GM21717 (cell line): ENCODE measurements at regions not wholly inside any gene's neighbourhood (a gene's known extent, or its start where the extent isn't known, plus 50 kb on each side); places are given as distances from the start of the nearest gene placed in this dataset.

Experiments used
- ATAC-seq: cut with Tn5 transposase; IDR thresholded peaks from one replicate; pipeline ENCODE4 v1.9.1; 2021; ENCODE audit warnings: mild to moderate bottlenecking, moderate library complexity; ENCODE audit not compliant: unreplicated experiment

GRCh38 chr20:1798982-1799381, 96.2 kb upstream of the SIRPA start:
- no peak for ATAC-seq

- ATAC-seq = no peak
Observed at GRCh38 chr20:1793821-1794220, 101.4 kb upstream of the SIRPA start.

GRCh38 chr20:1792274-1792673, 102.9 kb upstream of the SIRPA start:
- no peak for ATAC-seq

- ATAC-seq = no peak
Observed at GRCh38 chr20:1790386-1790785, 104.8 kb upstream of the SIRPA start.

GRCh38 chr20:1788044-1788443, 107.2 kb upstream of the SIRPA start:
- ATAC-seq = no peak

- no peak for ATAC-seq
Observed at GRCh38 chr20:1786486-1786885, 108.7 kb upstream of the SIRPA start.

DNA sequence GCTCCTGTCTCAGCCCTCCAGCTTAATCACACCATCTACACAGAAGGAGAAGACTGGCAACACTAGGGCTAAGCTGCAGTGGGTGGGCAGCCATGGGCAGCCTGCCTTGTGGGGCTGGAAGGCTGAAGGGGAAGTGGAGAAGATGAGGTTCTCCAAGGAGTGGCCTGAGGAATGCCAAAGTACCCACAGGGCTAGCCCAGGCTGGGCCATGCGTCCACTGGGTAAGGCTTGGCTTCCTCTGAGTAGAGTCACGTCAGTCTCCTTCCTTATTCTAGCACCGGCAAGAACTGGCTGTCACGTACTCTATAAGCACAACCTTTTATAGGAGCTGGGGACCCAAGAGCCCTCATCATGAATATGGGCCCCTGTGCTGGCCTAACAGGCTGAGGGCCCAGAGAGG, 110.6 kb upstream of the SIRPA start:
- ATAC-seq = no peak

DNA sequence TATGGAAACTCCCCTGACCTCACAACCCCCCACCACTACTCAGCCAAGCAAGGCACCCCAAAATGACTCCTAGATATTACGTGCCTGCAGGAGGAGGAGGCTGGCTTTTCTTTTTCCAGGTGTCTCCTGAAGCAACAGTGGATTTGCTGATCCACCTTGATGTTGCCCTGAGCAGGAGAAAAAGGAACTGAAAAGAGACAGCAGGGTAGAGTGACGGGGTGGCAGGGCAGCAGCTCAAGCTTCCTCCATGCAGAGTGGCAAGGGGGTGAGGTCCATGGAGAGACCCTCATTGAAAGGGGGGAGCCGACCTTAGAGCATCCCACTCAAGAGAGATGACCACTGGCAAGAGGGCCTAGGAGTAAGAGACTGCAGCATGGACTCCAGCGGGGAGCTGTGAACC, 112.0 kb upstream of the SIRPA start:
- no peak for ATAC-seq

DNA sequence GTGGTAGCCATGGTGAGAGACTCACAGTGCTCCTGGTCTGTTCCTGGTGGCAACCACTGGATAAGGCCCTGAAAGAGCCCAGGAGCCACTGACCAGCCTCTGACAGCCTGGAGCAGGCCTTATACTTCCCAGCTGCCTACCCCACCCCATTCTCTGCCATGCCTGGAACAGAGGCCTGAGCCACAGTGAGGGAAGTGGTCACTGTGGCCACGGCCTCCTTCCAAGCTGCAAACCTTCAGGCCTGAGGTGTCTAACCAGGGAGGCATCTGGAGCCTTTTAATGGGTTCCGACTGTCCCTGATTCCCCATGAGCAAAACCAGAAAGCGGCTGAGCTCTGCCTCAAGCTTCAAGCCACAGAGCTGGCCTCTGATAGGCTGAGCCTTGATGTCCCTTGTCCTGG, 113.0 kb upstream of the SIRPA start:
- ATAC-seq = no peak

GRCh38 chr20:1779567-1779966, 115.6 kb upstream of the SIRPA start:
- ATAC-seq = no peak

GRCh38 chr20:1778338-1778737, 116.9 kb upstream of the SIRPA start:
- ATAC-seq = no peak

GRCh38 chr20:1777476-1777820, 117.8 kb upstream of the SIRPA start:
- no peak for ATAC-seq

DNA sequence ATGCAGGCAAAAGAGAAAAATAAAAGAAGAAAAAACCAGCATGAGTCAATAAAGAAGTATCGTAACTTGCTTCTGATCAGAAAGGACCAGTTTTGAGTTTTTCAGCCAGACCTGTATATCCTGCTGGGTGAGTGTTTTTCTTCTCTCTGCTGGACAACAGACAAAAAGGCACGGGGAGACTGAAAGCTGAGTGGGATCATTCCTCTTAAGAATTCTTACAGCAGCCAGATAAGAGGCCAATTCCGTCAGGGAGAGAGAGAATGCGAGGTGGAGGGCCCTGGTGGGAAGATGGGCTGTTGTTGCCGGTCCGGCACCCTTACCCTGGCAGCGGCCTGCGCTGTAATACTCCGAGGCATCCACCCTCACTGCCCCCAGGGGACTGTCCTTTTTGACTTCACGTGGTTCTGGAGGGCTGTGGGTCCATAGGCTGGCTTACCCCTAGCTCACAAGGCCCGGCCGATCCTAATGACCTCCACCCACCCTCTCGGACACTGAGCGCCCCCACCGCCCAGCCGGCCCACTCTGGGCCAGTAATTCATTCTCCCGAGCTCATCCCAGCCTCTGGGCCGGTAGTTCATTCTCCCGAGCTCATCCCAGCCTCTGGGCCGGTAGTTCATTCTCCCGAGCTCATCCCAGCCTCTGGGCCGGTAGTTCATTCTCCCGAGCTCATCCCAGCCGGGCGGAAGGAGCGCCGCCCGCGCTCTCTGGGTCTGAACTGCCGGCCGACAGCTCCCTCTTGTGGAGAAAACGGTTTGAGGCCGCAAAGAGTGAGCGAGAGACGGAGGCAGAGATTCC, 118.3 kb upstream of the SIRPA start:
- ATAC-seq = peak; percentile 76

DNA sequence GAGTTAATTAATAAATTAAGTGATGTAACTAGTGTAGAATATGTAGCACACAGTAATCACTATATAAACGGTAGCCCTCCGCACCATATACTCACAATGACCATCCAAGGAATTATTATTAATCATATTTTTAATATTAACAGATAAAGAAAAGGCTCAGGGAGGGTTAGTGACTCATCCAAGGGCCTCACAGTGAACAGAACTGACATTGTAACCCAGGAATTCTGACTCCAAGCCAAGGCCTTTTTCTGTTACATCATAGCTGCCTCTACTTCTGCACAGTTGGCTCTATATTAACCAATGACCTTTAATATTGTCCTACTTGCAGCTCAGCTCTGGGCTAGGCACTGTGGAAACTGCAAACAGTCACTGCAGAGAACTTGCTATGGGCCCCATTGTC, 117.5 kb upstream of the SIRPG start:
- no peak for ATAC-seq

GRCh38 chr20:1774479-1774878, 116.9 kb upstream of the SIRPG start:
- ATAC-seq = no peak

- no peak for ATAC-seq
Observed at GRCh38 chr20:1773816-1774215, 116.2 kb upstream of the SIRPG start.

DNA sequence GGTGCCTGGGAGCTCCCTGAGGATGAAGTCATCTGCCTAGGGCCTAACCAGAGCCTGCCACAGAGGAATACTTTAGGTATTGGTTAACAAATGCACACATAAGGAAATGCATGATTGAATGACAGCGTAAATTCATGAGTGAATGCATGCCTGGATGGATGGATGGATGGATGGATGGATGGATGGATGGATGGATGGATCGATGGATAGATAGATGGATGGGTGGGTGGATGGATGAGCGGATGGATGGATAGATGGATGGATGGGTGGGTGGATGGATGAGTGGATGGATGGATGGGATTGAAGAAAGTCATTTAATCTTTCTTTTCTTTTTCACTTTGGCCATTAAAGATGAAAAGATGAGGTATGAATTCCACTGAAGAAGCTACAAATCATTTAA, 111.9 kb upstream of the SIRPG start:
- no peak for ATAC-seq

GRCh38 chr20:1766731-1767130, 109.2 kb upstream of the SIRPG start:
- no peak for ATAC-seq

DNA sequence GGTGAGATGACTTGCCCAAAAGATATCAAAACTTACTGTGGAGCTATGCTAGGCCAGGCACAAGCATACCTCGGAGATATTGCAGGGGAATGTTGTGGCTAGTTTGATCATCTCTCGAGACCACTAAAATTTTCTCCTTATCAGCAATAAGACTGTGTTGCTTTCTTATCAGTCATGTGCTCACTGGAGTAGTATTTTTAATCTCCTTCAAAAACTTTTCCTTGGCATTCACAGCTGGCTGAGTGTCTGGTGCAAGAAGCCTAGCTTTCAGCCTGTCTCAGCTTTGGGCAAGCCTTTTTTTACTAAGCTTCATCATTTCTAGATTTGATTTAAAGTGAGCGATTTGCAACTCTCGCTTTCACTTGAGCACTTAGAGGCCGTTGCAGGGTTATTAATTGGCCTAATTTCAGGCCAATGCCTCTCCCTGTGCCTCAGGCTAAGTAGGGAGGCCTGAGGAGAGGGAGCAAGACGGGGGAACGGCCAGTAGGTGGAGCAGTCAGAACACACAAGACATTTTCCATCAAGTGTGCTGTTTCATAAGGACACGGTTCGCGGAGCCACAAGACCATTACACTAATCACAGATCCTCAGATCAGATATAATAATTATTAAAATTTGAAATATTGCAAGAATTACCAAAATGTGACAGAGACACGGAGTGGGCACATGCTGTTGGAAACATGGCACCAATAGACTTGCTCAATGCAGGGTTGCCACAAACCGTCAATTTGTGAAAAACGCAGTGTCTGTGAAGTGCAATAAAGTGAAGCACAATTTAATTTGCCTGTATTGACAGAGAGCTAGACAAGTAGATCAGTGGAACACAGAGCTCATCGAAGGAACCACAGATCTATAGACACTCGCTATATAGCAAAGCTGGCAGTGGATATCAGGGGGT, 106.8 kb upstream of the SIRPG start:
- ATAC-seq = no peak

DNA sequence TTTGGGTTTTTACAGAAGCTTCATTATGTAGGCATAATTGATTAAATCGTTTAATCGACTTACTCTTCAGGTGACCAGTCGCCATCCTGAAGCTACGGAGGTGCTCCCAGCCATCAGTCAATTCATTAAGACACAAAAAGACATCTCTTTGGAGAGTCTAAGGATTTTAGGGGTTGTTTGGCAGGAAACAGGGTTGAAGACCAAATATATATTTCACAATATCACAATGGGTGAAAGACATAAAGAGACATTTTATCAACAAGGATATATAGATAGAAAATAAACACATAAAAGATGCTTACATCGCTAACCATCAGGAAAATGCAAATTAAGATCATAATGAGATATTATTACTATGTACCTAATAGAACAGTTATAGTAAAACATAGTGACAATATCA, 104.0 kb upstream of the SIRPG start:
- no peak for ATAC-seq

DNA sequence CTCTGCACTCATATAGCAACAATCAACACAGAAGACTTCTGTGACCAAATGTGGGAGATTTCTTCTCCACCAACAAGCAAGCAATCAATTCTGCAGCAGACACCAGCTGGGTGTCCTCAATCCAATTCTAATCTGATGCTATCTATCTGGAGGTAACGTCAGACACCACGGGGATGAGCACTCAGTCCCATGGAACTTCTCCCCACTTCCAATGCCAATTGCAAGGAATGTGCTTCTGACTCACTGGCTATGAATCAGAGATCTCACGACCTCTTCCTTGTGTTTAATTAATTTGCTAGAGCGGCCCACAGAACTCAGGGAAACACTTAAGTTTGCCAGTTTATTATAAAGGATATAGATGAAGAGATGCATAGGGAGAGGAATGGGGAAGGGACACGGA, 103.5 kb upstream of the SIRPG start:
- no peak for ATAC-seq

DNA sequence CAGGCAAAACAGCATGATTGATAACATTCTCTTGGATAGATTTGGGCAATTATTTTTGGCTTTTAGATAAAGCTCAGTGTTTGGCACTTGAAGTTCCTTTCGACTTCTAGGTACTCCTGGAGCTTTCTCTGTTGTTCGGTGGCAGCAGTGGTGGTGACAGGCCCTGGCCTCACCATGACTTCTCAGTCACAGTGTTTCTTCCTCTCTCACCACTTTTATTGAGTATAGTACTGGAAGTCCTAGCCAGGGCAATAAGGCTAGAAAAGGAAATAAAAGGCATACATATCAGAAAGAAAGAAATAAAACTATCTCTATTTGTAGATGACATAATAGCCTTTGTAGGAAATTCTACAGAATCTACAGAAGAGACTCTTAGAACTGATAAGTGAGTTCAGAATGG, 101.2 kb upstream of the SIRPG start:
- ATAC-seq = no peak
